Stimulated activated CD4-positive, alpha-beta T cell treated with anti-CD3 and anti-CD28 coated beads, TNF-alpha, amount 100 ng/mL, for 48 hours (primary cell): ENCODE measurements at regions not wholly inside any gene's neighbourhood (a gene's known extent, or its start where the extent isn't known, plus 50 kb on each side); places are given as distances from the start of the nearest gene placed in this dataset.

Source experiments
- DNase-seq, 3 donors: peaks; one replicate each; pipeline ENCODE4 v3.0.0-alpha.2; 2020; ENCODE audit warnings: low read depth in 3 of 3

- no peak for DNase-seq
These were observed 746.9 kb downstream of the SORCS3 start for GRCh38 chr10:105387971-105388370.

GRCh38 chr10:105383978-105384377 is 742.9 kb downstream of the SORCS3 start:
- no peak for DNase-seq

- DNase-seq, result no peak
These were observed 729.6 kb downstream of the SORCS3 start for GRCh38 chr10:105370692-105371091.

GRCh38 chr10:105359708-105360107 is 718.6 kb downstream of the SORCS3 start:
- DNase-seq, result no peak

- DNase-seq, result no peak
These were observed 717.8 kb downstream of the SORCS3 start for GRCh38 chr10:105358911-105359310.

GRCh38 chr10:105356626-105357025 is 715.5 kb downstream of the SORCS3 start:
- DNase-seq, result no peak

GRCh38 chr10:105354010-105354409 is 712.9 kb downstream of the SORCS3 start:
- DNase-seq, result no peak

- DNase-seq, result no peak
These were observed 711.7 kb downstream of the SORCS3 start for GRCh38 chr10:105352827-105353226.

- no peak for DNase-seq
These were observed 711.2 kb downstream of the SORCS3 start for GRCh38 chr10:105352281-105352680.

GRCh38 chr10:105351187-105351586 is 710.1 kb downstream of the SORCS3 start:
- DNase-seq, result no peak

- no peak for DNase-seq
These were observed 706.4 kb downstream of the SORCS3 start for GRCh38 chr10:105347487-105347886.

GRCh38 chr10:105342606-105343005 is 701.5 kb downstream of the SORCS3 start:
- no peak for DNase-seq

- no peak for DNase-seq
These were observed 698.6 kb downstream of the SORCS3 start for GRCh38 chr10:105339669-105340068.

GRCh38 chr10:105328503-105329133 is 687.5 kb downstream of the SORCS3 start:
- no peak for DNase-seq
